ENCODE measurements at regions not wholly inside any gene's neighbourhood (a gene's known extent, or its start where the extent isn't known, plus 50 kb on each side); places are given as distances from the start of the nearest gene placed in this dataset.

DNA sequence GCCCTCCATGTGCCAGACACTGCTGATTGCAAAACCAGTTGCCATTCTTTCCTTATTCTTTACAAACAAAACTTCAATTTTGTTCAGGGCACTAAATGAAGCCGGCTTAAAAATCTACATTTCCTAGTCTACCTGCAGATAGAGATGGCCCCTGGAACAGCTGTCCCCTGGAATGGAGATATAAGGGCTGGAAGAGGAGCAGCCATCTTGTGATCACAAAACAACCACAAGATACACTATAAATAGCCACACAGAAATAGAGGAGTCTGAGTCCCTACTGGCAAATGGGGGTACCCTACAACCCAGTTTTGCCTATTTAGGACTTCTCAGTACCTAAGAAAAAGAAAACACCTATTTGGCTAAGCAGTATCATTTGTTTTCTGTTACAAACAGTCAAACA is 115.9 kb upstream of the BEND6 start:
- intact Hi-C loops (cut with DNase I): no loop called here
- TF ChIP-seq POLR2A (IDR thresholded peaks at IDR 0.05) (no peak), POLR2AphosphoS5 (IDR thresholded peaks at IDR 0.05) (no peak), EP300 (IDR thresholded peaks at IDR 0.05) (no peak)
- TF ChIP-seq, protein P1, sequence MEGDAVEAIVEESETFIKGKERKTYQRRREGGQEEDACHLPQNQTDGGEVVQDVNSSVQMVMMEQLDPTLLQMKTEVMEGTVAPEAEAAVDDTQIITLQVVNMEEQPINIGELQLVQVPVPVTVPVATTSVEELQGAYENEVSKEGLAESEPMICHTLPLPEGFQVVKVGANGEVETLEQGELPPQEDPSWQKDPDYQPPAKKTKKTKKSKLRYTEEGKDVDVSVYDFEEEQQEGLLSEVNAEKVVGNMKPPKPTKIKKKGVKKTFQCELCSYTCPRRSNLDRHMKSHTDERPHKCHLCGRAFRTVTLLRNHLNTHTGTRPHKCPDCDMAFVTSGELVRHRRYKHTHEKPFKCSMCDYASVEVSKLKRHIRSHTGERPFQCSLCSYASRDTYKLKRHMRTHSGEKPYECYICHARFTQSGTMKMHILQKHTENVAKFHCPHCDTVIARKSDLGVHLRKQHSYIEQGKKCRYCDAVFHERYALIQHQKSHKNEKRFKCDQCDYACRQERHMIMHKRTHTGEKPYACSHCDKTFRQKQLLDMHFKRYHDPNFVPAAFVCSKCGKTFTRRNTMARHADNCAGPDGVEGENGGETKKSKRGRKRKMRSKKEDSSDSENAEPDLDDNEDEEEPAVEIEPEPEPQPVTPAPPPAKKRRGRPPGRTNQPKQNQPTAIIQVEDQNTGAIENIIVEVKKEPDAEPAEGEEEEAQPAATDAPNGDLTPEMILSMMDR (IDR thresholded peaks at IDR 0.05): no peak
- H3K4me1 ChIP-seq: peaks cover 0 to 53% (median 18%) of the 10 kb centered on the region in 4 donors
- H3K9me3 ChIP-seq: no peaks in the 10 kb centered on the region
- WGBS, 2 donors: 83 to 84% methylated on average over 1 of the region's 1 CpG
- no peaks in the 10 kb centered on the region for H3K36me3 ChIP-seq
- no peak for DNase-seq
- no peaks in the 10 kb centered on the region for H3K27me3 ChIP-seq
- H3K27ac ChIP-seq: peak overlapping the region in 2 of 4 donors; percentile 18 to 35
- no peak overlapping the region for H3K4me3 ChIP-seq

DNA sequence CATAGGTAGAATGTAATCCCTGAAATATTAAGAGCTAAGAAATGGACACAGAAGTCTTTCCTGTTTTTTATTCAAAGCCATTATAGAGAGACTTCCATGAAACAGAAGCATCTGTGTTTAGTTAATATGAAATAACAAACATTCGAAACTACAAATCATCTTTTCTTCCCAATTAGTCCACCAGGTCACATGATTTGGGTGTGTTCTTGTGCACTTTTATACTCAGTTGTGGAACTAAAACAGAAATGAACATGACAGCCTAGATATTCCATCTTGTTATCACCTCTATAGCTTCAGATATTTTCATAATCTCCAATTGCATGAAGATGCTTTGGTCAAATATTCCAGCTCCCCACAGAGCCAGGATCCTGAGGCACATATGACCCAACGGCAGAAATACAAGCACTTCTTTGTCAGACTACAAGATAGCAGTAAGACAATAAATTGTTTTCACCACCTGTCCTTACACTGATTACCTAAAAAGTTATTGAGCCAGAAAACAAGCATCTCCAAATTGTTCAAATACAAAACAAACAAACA is 116.8 kb upstream of the BEND6 start:
- intact Hi-C loops (cut with DNase I): no loop called here
- no peak overlapping the region for H3K27ac ChIP-seq
- no peaks in the 10 kb centered on the region for H3K9me3 ChIP-seq
- 28 to 70% methylated on average over 2 of the region's 2 CpGs for WGBS, 2 donors
- no peak overlapping the region for H3K4me3 ChIP-seq
- no peaks in the 10 kb centered on the region for H3K27me3 ChIP-seq
- H3K4me1 ChIP-seq: peaks cover 0 to 62% (median 25%) of the 10 kb centered on the region in 4 donors
- no peak for DNase-seq
- H3K36me3 ChIP-seq: no peaks in the 10 kb centered on the region
- TF ChIP-seq EP300 (IDR thresholded peaks at IDR 0.05) (no peak), POLR2A (IDR thresholded peaks at IDR 0.05) (no peak), POLR2AphosphoS5 (IDR thresholded peaks at IDR 0.05) (no peak)
- TF ChIP-seq, protein P1 (IDR thresholded peaks at IDR 0.05): no peak

DNA sequence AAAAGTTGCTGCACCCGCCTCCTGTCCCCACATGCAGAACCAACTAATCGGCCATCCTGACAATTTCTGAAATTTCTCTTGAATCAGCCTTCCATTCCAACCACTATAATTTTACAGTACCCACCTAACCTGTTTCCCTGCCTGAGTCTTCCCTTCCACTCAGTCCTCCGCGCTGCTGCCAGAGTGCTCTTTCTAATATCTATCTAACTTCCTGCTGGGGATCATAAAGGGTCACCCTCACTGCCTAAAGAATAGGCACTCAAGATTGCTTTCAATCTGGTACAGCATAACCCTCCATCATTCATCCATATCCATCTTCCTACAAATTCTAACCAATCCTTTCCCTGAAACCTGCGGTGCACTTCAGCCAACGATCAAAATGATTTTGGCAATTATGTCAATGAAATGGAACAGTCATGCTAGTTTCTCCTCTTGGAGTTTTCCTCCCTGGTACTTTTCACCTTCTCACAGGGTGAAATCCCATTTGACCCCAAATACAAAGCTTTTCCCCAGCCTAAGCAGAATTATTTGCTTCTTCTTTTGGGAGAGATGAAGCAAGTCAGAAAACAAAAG is 117.5 kb upstream of the BEND6 start:
- Histone ChIP-seq H3K9me3 (no peaks in the 10 kb centered on the region), H3K4me1 (peaks cover 0 to 64% (median 28%) of the 10 kb centered on the region in 4 donors), H3K36me3 (no peaks in the 10 kb centered on the region), H3K4me3 (no peak overlapping the region), H3K27me3 (no peaks in the 10 kb centered on the region), H3K27ac (no peak overlapping the region)
- 88 to 94% methylated on average over 6 of the region's 6 CpGs for WGBS, 2 donors
- no peak for DNase-seq
- TF ChIP-seq POLR2A (IDR thresholded peaks at IDR 0.05) (no peak), POLR2AphosphoS5 (IDR thresholded peaks at IDR 0.05) (no peak), EP300 (IDR thresholded peaks at IDR 0.05) (no peak)
- TF ChIP-seq, protein P1 (IDR thresholded peaks at IDR 0.05): no peak
- intact Hi-C loops (cut with DNase I): no loop called here

DNA sequence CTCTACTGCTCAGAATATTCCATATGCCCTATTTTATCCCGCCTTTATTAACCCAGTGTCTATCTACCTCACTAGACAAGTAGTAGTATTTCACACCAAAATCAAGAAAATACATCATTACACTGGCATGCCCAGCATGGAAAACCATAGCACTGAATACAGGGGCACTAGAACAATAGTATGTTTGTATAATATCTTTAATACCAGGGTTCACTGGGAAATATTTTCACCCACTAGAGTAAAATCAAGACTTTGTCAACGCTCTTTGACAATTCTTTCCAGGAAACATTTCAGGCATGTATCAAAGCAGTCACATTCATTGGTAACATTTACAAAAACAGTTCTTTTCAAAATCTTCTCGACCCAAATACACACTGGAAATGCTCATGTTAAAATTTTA is 119.3 kb upstream of the BEND6 start:
- WGBS, 2 donors: 89 to 91% methylated on average over 3 of the region's 3 CpGs
- intact Hi-C loops (cut with DNase I): no loop called here
- H3K4me1 ChIP-seq: peaks cover 0 to 48% (median 28%) of the 10 kb centered on the region in 4 donors
- H3K27me3 ChIP-seq: no peaks in the 10 kb centered on the region
- H3K4me3 ChIP-seq: no peak overlapping the region
- no peaks in the 10 kb centered on the region for H3K9me3 ChIP-seq
- H3K36me3 ChIP-seq: no peaks in the 10 kb centered on the region
- TF ChIP-seq POLR2A (IDR thresholded peaks at IDR 0.05) (no peak), EP300 (IDR thresholded peaks at IDR 0.05) (no peak), POLR2AphosphoS5 (IDR thresholded peaks at IDR 0.05) (no peak)
- TF ChIP-seq, protein P1 (IDR thresholded peaks at IDR 0.05): no peak
- H3K27ac ChIP-seq: no peak overlapping the region
- DNase-seq: no peak

DNA sequence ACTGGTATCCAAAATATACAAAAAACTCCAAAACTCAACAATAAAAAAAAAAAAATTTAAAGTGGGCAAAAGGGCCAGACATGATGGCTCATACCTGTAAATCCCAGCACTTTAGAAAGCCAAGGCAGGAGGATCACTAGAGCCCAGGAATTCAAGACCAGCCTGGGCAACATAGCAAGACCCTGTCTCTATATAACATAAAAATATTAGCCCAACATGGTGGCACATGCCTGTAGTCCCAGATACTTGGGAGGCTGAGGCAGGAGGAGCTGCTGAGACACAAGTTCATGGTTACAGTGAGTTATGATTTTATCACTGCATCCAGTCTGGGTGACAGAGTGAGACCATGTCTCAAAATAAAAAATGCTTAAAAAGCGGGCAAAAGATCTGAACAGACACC is 121.0 kb upstream of the BEND6 start:
- WGBS, 2 donors: 91 to 97% methylated on average over 1 of the region's 1 CpG
- Histone ChIP-seq H3K27ac (peak overlapping the region in 1 of 4 donors; percentile 44), H3K27me3 (no peaks in the 10 kb centered on the region), H3K4me1 (peaks cover 0 to 46% (median 30%) of the 10 kb centered on the region in 4 donors), H3K9me3 (no peaks in the 10 kb centered on the region), H3K4me3 (no peak overlapping the region), H3K36me3 (no peaks in the 10 kb centered on the region)
- TF ChIP-seq POLR2AphosphoS5 (IDR thresholded peaks at IDR 0.05) (no peak), EP300 (IDR thresholded peaks at IDR 0.05) (no peak), POLR2A (IDR thresholded peaks at IDR 0.05) (no peak)
- TF ChIP-seq, protein P1 (IDR thresholded peaks at IDR 0.05): no peak
- no peak for DNase-seq
- intact Hi-C loops (cut with DNase I): no loop called here
